B cell (primary cell): ENCODE measurements at regions not wholly inside any gene's neighbourhood (a gene's known extent, or its start where the extent isn't known, plus 50 kb on each side); places are given as distances from the start of the nearest gene placed in this dataset.

ENCODE experiments used
- ATAC-seq: fragments of 200-7000 bp; cut with Tn5 transposase; one replicate; pipeline ENCODE4 v1.10.0; 2021; ENCODE audit warnings: low read depth, mild to moderate bottlenecking, moderate number of reproducible peaks, moderate library complexity
- CTCF ChIA-PET: fragments of 350-600 bp; sonication (Branson Sonifier 250); formaldehyde crosslinking; loops from one replicate; lab custom pipeline; 2021; ENCODE audit warnings: antibody characterized with exemption, inconsistent platforms; lab: Charles Lee
- POLR2A ChIA-PET: fragments of 350-600 bp; sonication (Branson Sonifier 250); formaldehyde crosslinking; loops from one replicate; lab custom pipeline; 2021; ENCODE audit warnings: antibody characterized with exemption; lab: Charles Lee
- DNase-seq: peaks from one replicate; pipeline ENCODE4 v3.0.0; 2013
- H2AFZ ChIP-seq: 2 replicates; pipeline ENCODE4 v1.6.1; 2012; ENCODE audit warnings: mild to moderate bottlenecking, low read depth, low read length; ENCODE audit not compliant: insufficient read depth, poor library complexity, severe bottlenecking
- H3K27ac ChIP-seq, 2 donors: 1 replicate in 1 of 2; 2 replicates in 1 of 2; pipeline ENCODE4 v1.5.1; 2012 to 2013; ENCODE audit warnings: low read length in 2 of 2, mild to moderate bottlenecking in 2 of 2, moderate library complexity in 1 of 2
- H3K27me3 ChIP-seq, 4 experiments: fragments of 200-600 bp in 1 of 4; sonication (generic) in 1 of 4; replicated peaks in 1 of 4; 1 replicate in 2 of 4; 2 replicates in 2 of 4; pipeline versions ENCODE4 v1.6.1 to v1.7.0; 2013 to 2016; ENCODE audit warnings: low read length in 3 of 4, mild to moderate bottlenecking in 2 of 4, mixed read lengths in 1 of 4, moderate library complexity in 1 of 4; ENCODE audit not compliant: insufficient read depth in 4 of 4, control insufficient read depth in 3 of 4; ENCODE audit errors: control extremely low read depth in 1 of 4
- H3K36me3 ChIP-seq, 2 experiments: replicated peaks in 1 of 2; 1 replicate in 1 of 2; 2 replicates in 1 of 2; pipeline versions ENCODE4 v1.6.1 to v1.7.1; 2013; ENCODE audit warnings: low read length in 1 of 2; ENCODE audit not compliant: insufficient read depth in 2 of 2, control insufficient read depth in 1 of 2; ENCODE audit errors: control extremely low read depth in 1 of 2, extremely low read depth in 1 of 2
- H3K4me1 ChIP-seq, 2 donors: fragments of 200-600 bp in 1 of 2; sonication (generic) in 1 of 2; 1 replicate in 1 of 2; 2 replicates in 1 of 2; pipeline versions ENCODE4 v1.5.1 to v1.6.1; 2013 to 2017; ENCODE audit warnings: low read length in 2 of 2; ENCODE audit not compliant: control insufficient read depth in 2 of 2, insufficient read depth in 2 of 2
- H3K4me2 ChIP-seq: replicated peaks from 2 replicates; pipeline ENCODE3; 2012; ENCODE audit warnings: mild to moderate bottlenecking, low read depth, low read length; ENCODE audit not compliant: poor library complexity, severe bottlenecking
- H3K4me3 ChIP-seq, 5 experiments: fragments of 200-600 bp in 1 of 5; sonication (generic) in 1 of 5; 1 replicate in 3 of 5; 2 replicates in 2 of 5; pipeline versions ENCODE4 v1.5.1 to v1.7.0; 2011 to 2016; ENCODE audit warnings: low read length in 4 of 5, mild to moderate bottlenecking in 4 of 5, low read depth in 2 of 5, control low read depth in 1 of 5, moderate library complexity in 1 of 5; ENCODE audit not compliant: insufficient read depth in 1 of 5; ENCODE audit errors: control extremely low read depth in 1 of 5, extremely low read depth in 1 of 5
- H3K79me2 ChIP-seq: fragments of 200-600 bp; sonication (generic); one replicate; pipeline ENCODE4 v1.6.0; 2016; ENCODE audit warnings: low read length; ENCODE audit not compliant: control insufficient read depth, insufficient read depth
- H3K9ac ChIP-seq: fragments of 200-600 bp; sonication (generic); 2 replicates; pipeline ENCODE4 v1.6.1; 2017; ENCODE audit warnings: mild to moderate bottlenecking, low read length, moderate library complexity
- H3K9me3 ChIP-seq, 3 donors: one replicate each; pipeline versions ENCODE4 v1.6.1 to v1.7.1; 2013; ENCODE audit warnings: low read length in 2 of 3; ENCODE audit not compliant: control insufficient read depth in 2 of 3, insufficient read depth in 1 of 3; ENCODE audit errors: control extremely low read depth in 1 of 3
- H4K20me1 ChIP-seq: 2 replicates; pipeline ENCODE4 v1.6.0; 2012; ENCODE audit warnings: mild to moderate bottlenecking, low read length; ENCODE audit not compliant: insufficient read depth, control insufficient read depth, poor library complexity, severe bottlenecking
- H3K27ac Mint-ChIP-seq: one replicate; pipeline ENCODE4 v1.8.0; 2021; ENCODE audit warnings: mixed read lengths
- H3K27me3 Mint-ChIP-seq: one replicate; pipeline ENCODE4 v1.8.0; 2021; ENCODE audit warnings: mixed read lengths
- H3K4me1 Mint-ChIP-seq: one replicate; pipeline ENCODE4 v1.8.0; 2021; ENCODE audit warnings: mixed read lengths
- H3K4me3 Mint-ChIP-seq: one replicate; pipeline ENCODE4 v1.8.0; 2021; ENCODE audit warnings: mixed read lengths
- H3K9me3 Mint-ChIP-seq: one replicate; pipeline ENCODE4 v1.8.0; 2022; ENCODE audit warnings: mixed read lengths; ENCODE audit not compliant: insufficient read depth
- EZH2 ChIP-seq: IDR thresholded peaks from 2 replicates; pipeline ENCODE4 v1.6.1; 2012; ENCODE audit warnings: borderline replicate concordance, low read depth, mild to moderate bottlenecking, moderate library complexity, low read length; ENCODE audit not compliant: insufficient read depth, poor library complexity, severe bottlenecking
- WGBS: methylation state at CpG from one replicate; pipeline ENCODE4 v1.1.5; 2013; ENCODE audit warnings: missing lambda C conversion rate; ENCODE audit not compliant: insufficient coverage; 5-methylcytosine and 5-hydroxymethylcytosine counted together
- intact Hi-C: fragments of 100-400 bp; cut with micrococcal nuclease; formaldehyde crosslinking; loops from one replicate; pipeline ENCODE4 v1.10.0; 2022
- TF ChIP-seq, protein P1 (sequence below): fragments of 200-600 bp; IDR thresholded peaks from one replicate; pipeline ENCODE4 v1.8.0; 2022; ENCODE audit warnings: antibody characterized with exemption, mild to moderate bottlenecking

DNA sequence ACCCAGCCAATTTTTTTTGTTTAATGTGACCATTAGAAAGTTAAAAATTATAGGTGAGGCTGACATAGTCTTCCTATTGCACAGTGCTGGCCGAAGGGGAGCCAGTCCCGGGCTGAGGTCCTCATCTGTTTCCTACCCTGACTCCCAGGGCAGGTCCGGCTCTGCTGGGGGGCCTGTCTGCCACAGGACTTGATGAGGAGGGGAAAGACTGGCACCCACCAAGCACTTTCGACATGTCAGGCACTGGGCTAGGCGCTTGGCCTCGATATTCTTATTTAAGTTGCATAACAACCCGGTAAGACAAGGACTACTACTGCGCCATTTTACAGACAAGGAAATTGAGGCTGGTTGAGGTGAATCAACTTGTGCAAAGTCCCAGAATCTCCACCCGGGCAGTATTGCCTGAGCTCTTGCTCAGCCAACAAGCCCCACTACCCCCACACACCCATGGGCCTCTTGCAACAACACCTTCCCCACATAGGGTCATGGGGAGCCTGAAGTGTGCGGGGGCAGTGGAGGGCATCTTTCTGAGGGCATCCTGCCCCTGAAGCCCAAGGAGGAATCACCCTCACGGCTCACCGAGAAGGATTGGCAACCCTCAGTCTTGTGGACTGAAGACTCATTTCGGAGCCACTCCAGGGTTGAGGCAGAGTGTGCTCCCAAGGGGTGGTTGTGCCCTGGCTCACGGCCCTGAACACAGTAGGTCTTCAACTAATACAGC lies 62.7 kb upstream of the LINC01488 start:
- WGBS, result 93% methylated on average over 8 of the region's 14 CpGs
- Histone ChIP-seq H3K4me2 (no peak overlapping the region), H3K27me3 (peaks cover 0 to 12% (median 5%) of the 10 kb centered on the region in 4 experiments), H3K4me1 (no peaks in the 10 kb centered on the region), H3K27ac (no peak overlapping the region), H3K36me3 (no peaks in the 10 kb centered on the region), H3K4me3 (no peak overlapping the region), H3K9ac (no peak overlapping the region), H4K20me1 (no peaks in the 10 kb centered on the region), H3K79me2 (no peaks in the 10 kb centered on the region), H3K9me3 (peaks cover 0 to 10% (median 0%) of the 10 kb centered on the region in 3 donors), H2AFZ (no peak overlapping the region)
- POLR2A ChIA-PET, result no interaction called here
- CTCF ChIA-PET, result no interaction called here
- Mint-ChIP-seq H3K9me3 (peaks cover 4% of the 10 kb centered on the region), H3K27ac (no peak overlapping the region), H3K27me3 (peaks cover 6% of the 10 kb centered on the region), H3K4me3 (no peak overlapping the region), H3K4me1 (no peaks in the 10 kb centered on the region)
- DNase-seq (no peak), ATAC-seq (no peak)
- no peak for TF ChIP-seq EZH2
- TF ChIP-seq, protein P1, sequence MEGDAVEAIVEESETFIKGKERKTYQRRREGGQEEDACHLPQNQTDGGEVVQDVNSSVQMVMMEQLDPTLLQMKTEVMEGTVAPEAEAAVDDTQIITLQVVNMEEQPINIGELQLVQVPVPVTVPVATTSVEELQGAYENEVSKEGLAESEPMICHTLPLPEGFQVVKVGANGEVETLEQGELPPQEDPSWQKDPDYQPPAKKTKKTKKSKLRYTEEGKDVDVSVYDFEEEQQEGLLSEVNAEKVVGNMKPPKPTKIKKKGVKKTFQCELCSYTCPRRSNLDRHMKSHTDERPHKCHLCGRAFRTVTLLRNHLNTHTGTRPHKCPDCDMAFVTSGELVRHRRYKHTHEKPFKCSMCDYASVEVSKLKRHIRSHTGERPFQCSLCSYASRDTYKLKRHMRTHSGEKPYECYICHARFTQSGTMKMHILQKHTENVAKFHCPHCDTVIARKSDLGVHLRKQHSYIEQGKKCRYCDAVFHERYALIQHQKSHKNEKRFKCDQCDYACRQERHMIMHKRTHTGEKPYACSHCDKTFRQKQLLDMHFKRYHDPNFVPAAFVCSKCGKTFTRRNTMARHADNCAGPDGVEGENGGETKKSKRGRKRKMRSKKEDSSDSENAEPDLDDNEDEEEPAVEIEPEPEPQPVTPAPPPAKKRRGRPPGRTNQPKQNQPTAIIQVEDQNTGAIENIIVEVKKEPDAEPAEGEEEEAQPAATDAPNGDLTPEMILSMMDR, result no peak
- intact Hi-C loops, result no loop called here

DNA sequence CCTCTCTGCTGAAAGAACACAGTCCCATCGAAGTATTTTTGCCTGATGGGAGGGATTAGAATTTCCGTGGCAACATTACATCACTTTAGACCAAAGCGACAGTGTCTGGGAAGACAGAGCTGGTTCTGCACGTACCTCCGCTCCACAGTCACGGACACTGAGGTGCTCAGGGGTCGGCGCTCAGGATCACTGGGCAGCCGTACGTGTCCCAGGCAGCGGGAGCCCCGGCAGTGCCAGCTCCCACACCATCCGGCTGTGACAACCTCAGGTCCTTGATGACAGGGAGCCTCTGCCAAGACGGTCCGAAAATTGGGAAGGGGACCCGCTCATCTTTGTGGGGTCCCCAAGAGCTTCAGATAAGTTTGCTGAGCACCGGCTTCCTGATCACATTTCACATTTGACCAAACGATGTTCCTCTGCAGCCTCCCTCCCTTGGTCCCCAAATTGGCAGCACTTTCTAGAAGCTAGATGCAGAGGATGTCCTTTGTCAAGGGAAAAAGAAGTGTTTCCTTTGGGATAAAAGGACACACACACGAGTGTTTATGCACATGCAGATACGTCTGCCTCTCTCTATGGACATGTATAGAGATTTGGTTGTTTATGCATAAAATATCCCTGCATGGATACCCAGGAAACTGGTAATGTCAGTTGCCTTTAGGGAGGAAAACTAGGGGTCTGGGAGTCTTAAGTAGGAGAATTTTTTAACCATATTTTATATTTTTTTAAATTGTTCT lies 61.6 kb upstream of the LINC01488 start:
- WGBS, result 95% methylated on average over 19 of the region's 20 CpGs
- Histone ChIP-seq H3K9me3 (peaks cover 0 to 10% (median 5%) of the 10 kb centered on the region in 3 donors), H3K4me2 (no peak overlapping the region), H3K79me2 (no peaks in the 10 kb centered on the region), H4K20me1 (no peaks in the 10 kb centered on the region), H3K27me3 (peaks cover 0 to 9% (median 3%) of the 10 kb centered on the region in 4 experiments), H3K27ac (no peak overlapping the region), H2AFZ (no peak overlapping the region), H3K4me1 (no peaks in the 10 kb centered on the region), H3K36me3 (no peaks in the 10 kb centered on the region), H3K9ac (no peak overlapping the region), H3K4me3 (no peak overlapping the region)
- ChIA-PET CTCF (no interaction called here), POLR2A (no interaction called here)
- Mint-ChIP-seq H3K9me3 (peaks cover 5% of the 10 kb centered on the region), H3K27me3 (peaks cover 2% of the 10 kb centered on the region), H3K4me1 (no peaks in the 10 kb centered on the region), H3K4me3 (no peak overlapping the region), H3K27ac (no peak overlapping the region)
- no peak for ATAC-seq
- no peak for TF ChIP-seq EZH2
- TF ChIP-seq, protein P1, result no peak
- intact Hi-C loops, result no loop called here
- no peak for DNase-seq
